Osteocyte (in vitro differentiated cells): ENCODE measurements at regions not wholly inside any gene's neighbourhood (a gene's known extent, or its start where the extent isn't known, plus 50 kb on each side); places are given as distances from the start of the nearest gene placed in this dataset.
"Not testable (repeated sequence)": the region's sequence is repeated elsewhere in the genome, so short reads cannot be mapped to it uniquely, and the experiment has no call there.

Source experiments
- DNase-seq: peaks from one replicate; pipeline ENCODE4 v3.0.0; 2021; ENCODE audit warnings: mixed read lengths; ENCODE audit not compliant: unreplicated experiment; ENCODE audit errors: extremely low spot score
- H3K27ac Mint-ChIP-seq: one replicate; pipeline ENCODE4 v1.8.0; 2021; ENCODE audit warnings: mild to moderate bottlenecking, mixed read lengths; ENCODE audit not compliant: unreplicated experiment
- H3K27me3 Mint-ChIP-seq: one replicate; pipeline ENCODE4 v1.8.0; 2021; ENCODE audit warnings: mixed read lengths; ENCODE audit not compliant: unreplicated experiment
- H3K36me3 Mint-ChIP-seq: one replicate; pipeline ENCODE4 v1.8.0; 2021; ENCODE audit warnings: mixed read lengths; ENCODE audit not compliant: unreplicated experiment
- H3K4me1 Mint-ChIP-seq: one replicate; pipeline ENCODE4 v1.8.0; 2021; ENCODE audit warnings: mixed read lengths; ENCODE audit not compliant: unreplicated experiment
- H3K4me3 Mint-ChIP-seq: one replicate; pipeline ENCODE4 v1.8.0; 2021; ENCODE audit warnings: mild to moderate bottlenecking, moderate library complexity, mixed read lengths; ENCODE audit not compliant: unreplicated experiment
- H3K9me3 Mint-ChIP-seq: one replicate; pipeline ENCODE4 v1.8.0; 2021; ENCODE audit warnings: mixed read lengths; ENCODE audit not compliant: unreplicated experiment
- TF ChIP-seq, protein P1 (sequence below): fragments of 200-600 bp; sonication (generic); IDR thresholded peaks from 2 replicates; pipeline ENCODE4 v1.5.0; 2021; ENCODE audit warnings: antibody characterized with exemption, mild to moderate bottlenecking, moderate library complexity

DNA sequence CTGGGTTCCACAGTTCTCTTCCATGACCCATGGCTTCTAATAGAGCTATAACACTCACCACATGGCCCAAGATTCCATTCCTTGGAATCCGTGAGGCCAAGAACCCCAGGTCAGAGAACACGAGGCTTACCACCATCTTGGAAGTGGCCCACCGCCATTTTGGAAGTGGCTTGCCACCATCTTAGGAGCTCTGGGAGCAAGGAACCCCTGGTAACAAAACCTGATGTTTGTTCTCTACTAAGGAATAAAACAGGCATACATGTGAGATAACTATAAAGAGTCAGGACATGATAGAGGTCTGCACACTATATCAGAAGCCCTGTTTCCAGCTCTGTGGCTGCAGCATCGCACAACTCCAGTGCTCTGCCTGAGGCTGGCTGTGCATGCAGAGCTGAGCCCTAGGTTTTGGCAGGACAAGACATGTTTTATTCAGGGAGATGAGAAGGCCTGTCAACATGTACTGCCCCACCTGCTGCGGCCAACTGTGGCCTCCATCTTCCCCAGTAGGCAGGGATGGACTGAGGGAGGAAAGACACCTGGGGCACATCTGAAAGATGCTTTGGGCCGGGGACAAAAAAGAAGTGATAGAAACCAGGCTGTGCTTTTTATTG lies 344.9 kb downstream of the DAD1 start:
- Mint-ChIP-seq H3K4me3 (no peak overlapping the region), H3K27ac (no peak overlapping the region), H3K27me3 (peaks cover 3% of the 10 kb centered on the region), H3K36me3 (no peaks in the 10 kb centered on the region), H3K9me3 (no peaks in the 10 kb centered on the region), H3K4me1 (no peaks in the 10 kb centered on the region)
- TF ChIP-seq, protein P1, sequence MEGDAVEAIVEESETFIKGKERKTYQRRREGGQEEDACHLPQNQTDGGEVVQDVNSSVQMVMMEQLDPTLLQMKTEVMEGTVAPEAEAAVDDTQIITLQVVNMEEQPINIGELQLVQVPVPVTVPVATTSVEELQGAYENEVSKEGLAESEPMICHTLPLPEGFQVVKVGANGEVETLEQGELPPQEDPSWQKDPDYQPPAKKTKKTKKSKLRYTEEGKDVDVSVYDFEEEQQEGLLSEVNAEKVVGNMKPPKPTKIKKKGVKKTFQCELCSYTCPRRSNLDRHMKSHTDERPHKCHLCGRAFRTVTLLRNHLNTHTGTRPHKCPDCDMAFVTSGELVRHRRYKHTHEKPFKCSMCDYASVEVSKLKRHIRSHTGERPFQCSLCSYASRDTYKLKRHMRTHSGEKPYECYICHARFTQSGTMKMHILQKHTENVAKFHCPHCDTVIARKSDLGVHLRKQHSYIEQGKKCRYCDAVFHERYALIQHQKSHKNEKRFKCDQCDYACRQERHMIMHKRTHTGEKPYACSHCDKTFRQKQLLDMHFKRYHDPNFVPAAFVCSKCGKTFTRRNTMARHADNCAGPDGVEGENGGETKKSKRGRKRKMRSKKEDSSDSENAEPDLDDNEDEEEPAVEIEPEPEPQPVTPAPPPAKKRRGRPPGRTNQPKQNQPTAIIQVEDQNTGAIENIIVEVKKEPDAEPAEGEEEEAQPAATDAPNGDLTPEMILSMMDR: no peak
- no peak for DNase-seq

DNA sequence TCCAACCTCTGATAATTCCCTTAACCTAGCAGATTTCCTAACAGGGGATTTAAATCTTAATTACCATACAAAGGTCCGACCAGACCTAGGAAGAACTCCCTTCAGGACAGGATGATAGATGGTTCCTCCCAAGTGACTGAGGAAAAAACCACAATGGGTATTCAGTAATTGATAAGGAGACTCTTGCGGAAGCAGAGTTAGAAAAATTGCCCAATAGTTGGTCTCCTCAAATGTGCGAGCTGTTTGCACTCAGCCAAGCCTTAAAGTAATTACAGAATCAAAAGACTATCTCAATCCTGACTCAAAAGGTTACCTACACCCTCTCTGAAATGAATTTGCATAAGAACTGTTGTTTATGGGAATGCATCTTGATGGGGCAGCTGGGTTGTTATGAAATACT lies 350.7 kb downstream of the DAD1 start:
- H3K9me3 Mint-ChIP-seq, H3K27me3 Mint-ChIP-seq, DNase-seq, H3K27ac Mint-ChIP-seq, H3K4me3 Mint-ChIP-seq, H3K36me3 Mint-ChIP-seq, H3K4me1 Mint-ChIP-seq: not testable (repeated sequence)

- H3K4me3 Mint-ChIP-seq: no peak overlapping the region
- H3K4me1 Mint-ChIP-seq: peaks cover 14% of the 10 kb centered on the region
- H3K27ac Mint-ChIP-seq: no peak overlapping the region
- TF ChIP-seq, protein P1: no peak
- H3K36me3 Mint-ChIP-seq: no peaks in the 10 kb centered on the region
- peaks cover 8% of the 10 kb centered on the region for H3K9me3 Mint-ChIP-seq
- no peak for DNase-seq
- H3K27me3 Mint-ChIP-seq: no peaks in the 10 kb centered on the region
Measured at GRCh38 chr14:22233377-22233776, 355.6 kb downstream of the DAD1 start.

DNA sequence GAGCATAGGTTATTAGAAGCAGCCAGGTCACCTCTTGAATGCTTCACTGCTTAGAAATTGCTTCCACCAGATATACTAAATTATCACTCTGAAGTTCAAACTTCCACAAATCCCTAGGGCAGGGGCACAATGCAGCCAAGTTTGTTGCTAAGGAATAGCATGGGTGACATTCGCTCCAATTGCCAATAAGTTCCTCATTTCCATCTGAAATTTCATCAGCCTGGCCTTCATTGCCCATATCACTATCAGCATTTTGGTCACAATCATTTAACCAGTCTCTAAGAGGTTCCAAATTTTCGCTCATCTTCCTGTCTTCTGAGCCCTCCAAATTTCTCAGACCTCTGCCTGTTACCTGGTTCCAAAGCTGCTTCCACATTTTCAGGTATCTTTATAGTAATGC lies 356.1 kb downstream of the DAD1 start:
- Mint-ChIP-seq H3K36me3 (no peaks in the 10 kb centered on the region), H3K4me3 (no peak overlapping the region), H3K27ac (no peak overlapping the region), H3K27me3 (no peaks in the 10 kb centered on the region), H3K9me3 (peaks cover 8% of the 10 kb centered on the region), H3K4me1 (peaks cover 14% of the 10 kb centered on the region)
- TF ChIP-seq, protein P1: no peak
- no peak for DNase-seq

- TF ChIP-seq, protein P1: no peak
- Mint-ChIP-seq H3K4me1 (peaks cover 14% of the 10 kb centered on the region), H3K27ac (no peak overlapping the region), H3K4me3 (no peak overlapping the region), H3K27me3 (no peaks in the 10 kb centered on the region), H3K36me3 (no peaks in the 10 kb centered on the region), H3K9me3 (peaks cover 8% of the 10 kb centered on the region)
- DNase-seq: no peak
Measured at GRCh38 chr14:22232486-22232885, 356.5 kb downstream of the DAD1 start.

DNA sequence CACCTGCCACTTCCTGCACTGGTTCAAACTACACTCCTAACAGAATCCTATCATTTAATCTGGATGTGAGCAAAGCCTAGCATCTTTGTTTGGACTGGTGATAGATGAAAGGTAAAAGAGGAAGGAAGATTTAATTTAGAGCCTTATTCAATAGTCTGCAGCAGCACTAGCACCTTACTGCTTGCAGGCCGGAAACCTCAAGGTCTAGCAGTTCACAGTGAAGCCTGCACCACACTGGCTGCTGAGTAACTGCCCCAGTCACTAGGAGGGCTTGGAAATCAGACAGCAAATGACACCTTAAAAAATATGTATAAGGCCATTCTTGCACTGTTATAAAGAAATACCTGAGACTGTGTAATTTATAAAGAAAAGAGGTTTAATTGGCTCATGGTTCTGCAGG lies 358.0 kb downstream of the DAD1 start:
- Mint-ChIP-seq H3K4me1 (peaks cover 23% of the 10 kb centered on the region), H3K9me3 (peaks cover 8% of the 10 kb centered on the region), H3K36me3 (no peaks in the 10 kb centered on the region), H3K27ac (no peak overlapping the region), H3K27me3 (no peaks in the 10 kb centered on the region), H3K4me3 (no peak overlapping the region)
- DNase-seq: no peak
- TF ChIP-seq, protein P1: no peak
